KG1 (cell line): ENCODE measurements at regions not wholly inside any gene's neighbourhood (a gene's known extent, or its start where the extent isn't known, plus 50 kb on each side); places are given as distances from the start of the nearest gene placed in this dataset.

Experiments used
- DNase-seq: peaks from one replicate; lab custom pipeline; 2025; lab: John Stamatoyannopoulos, UW

- DNase-seq: no peak
These were observed 60.3 kb upstream of the RAB11FIP2 start for GRCh38 chr10:118107040-118107439.

DNA sequence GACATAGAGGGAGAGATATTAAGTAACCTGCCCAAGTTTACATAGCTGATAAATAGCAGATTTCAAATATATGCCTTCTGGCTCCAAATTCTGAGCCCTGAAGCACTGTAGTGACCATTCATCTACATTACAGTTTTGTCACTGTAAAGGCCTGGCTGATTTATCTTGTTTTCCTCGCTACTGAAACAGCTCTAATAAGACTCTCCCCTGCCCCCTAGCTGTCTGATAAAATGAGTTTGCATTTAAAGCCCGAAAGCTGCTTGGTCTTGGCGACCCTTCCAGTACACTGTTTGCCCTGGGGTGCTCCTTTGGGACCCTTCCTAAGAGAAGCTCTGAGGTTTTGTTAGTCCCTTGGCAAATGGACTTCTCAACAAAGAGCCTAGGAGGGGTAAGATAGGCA, 59.7 kb upstream of the RAB11FIP2 start:
- DNase-seq: no peak

GRCh38 chr10:118102121-118102520, 55.4 kb upstream of the RAB11FIP2 start:
- DNase-seq: no peak

DNA sequence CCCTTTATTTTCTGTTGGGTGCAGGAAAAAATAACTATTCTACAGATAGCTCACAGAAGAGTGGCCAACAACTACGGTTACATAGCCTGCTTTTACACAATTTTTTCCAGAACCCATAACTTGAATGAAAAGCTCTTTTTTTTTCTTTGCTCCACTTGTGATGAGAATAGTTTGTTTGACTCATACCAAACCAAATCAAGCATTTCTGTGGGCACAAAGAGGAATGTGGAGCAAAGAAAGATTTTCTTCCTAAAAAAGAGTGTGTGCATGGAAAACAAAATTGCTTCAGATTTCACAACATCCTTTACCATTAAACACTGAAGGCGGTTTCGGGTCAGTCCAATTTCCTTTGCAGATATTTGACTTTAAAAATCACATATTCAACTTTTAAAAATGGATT, 54.8 kb upstream of the RAB11FIP2 start:
- no peak for DNase-seq
